ENCODE measurements at regions not wholly inside any gene's neighbourhood (a gene's known extent, or its start where the extent isn't known, plus 50 kb on each side); places are given as distances from the start of the nearest gene placed in this dataset.

DNA sequence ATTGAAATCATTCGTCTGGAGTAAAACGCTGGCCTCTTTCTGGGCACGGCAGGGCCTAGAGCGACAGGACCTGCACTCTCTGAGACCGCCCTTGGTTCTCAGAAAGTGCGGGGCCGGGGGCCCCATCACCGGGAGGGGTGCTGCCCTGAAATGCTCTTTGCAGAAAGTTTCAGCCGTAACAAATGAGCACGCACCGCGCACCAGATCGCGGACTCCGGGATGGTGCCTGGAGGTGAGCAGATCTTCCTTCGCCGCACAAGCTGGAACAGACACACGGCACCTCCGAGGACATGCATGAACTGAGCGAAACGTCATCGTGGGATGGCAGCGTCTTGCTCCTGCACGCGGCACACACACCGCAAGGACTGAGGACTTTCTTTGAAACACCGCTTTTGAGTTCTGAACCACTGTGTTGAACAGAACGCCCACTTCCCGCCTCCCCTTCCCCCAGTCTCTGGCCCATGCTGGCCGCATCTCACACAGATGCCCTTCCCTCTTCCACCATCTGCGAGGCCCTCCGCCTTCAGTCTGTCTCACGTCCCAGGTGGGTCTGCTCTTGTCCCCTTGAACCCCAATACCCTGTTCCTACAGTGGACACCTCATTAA is 538.7 kb upstream of the MGMT start:
- no peak for TF ChIP-seq POLR2A (IDR thresholded peaks at IDR 0.05; ENCODE audit: insufficient read depth in 1 of 2, low read depth in 2 of 2, low read length in 2 of 2)
- TF ChIP-seq, protein P1, sequence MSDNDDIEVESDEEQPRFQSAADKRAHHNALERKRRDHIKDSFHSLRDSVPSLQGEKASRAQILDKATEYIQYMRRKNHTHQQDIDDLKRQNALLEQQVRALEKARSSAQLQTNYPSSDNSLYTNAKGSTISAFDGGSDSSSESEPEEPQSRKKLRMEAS (IDR thresholded peaks at IDR 0.05): no peak
- TF ChIP-seq, protein P2, sequence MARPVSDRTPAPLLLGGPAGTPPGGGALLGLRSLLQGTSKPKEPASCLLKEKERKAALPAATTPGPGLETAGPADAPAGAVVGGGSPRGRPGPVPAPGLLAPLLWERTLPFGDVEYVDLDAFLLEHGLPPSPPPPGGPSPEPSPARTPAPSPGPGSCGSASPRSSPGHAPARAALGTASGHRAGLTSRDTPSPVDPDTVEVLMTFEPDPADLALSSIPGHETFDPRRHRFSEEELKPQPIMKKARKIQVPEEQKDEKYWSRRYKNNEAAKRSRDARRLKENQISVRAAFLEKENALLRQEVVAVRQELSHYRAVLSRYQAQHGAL (CRISPR knock-in tag; IDR thresholded peaks at IDR 0.05; ENCODE audit: not compliant biosample characterization): no peak
- no peak for TF ChIP-seq ZNF607 (CRISPR knock-in tag; IDR thresholded peaks at IDR 0.05; ENCODE audit: borderline replicate concordance)

All from HepG2 (cell line).